ENCODE measurements at regions not wholly inside any gene's neighbourhood (a gene's known extent, or its start where the extent isn't known, plus 50 kb on each side); places are given as distances from the start of the nearest gene placed in this dataset.
A peak's percentile ranks its signal among the peaks of the same experiment; 100 is the strongest.
"Not testable (repeated sequence)": the region's sequence is repeated elsewhere in the genome, so short reads cannot be mapped to it uniquely, and the experiment has no call there.

DNA sequence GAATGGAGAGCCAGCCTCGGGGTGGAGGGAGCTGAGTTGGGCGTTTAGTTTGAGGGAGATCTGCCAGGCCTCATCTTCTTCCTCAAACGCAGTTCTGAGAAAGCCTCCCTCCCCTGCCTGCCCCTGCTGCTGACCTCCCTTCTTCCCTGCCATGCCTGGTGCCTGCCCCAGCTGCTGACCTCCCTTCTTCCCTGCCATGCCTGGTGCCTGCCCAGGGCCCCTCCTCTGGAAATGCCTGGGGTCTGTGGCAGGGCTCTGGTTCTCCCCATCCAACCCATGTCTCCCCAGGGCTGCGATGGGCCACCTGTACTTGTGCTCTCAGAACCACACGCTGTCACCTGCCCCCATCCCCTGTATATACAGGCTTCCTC, 114.6 kb downstream of the VEGFA start:
- DNase-seq (ENCODE audit: low spot score), result no peak

DNA sequence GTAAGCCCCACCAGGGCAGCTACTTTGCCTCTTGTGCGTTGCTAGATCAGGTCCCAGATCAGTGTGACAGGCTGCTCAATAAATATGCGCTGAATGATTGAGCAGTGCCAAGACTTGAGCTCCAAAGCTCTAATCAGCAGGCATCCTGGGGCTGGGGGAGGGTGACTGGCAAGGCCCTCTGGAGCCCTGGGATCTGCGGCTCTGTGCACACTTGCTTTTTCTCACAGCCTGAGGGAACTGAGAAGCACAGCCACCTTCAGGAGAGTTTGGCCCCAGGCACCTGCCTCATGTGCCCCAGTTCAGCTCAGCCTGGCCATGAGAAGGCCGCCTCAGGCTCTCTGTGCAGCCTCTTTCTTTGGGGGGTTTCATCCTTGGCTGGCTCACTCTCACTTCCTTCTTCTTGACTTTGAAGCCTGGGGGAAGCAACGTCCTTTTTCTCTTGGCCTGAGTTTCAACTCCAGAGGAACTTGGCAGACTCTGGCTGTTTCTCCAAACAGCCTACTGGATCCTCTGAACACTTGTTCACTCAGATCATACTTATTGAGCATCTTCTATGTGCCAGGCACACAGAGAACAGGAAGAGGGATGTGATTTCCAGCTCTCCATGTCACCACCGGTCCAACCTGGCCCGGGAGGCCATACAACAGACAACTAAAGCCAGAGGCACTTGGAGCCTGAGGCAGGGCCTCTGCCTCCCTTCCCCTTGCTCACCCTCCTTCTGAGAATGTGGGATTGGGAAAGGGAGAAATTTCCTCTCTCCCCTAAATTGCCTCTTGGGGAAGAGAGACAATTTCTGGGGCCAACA, 114.0 kb downstream of the VEGFA start:
- DNase-seq (ENCODE audit: low spot score), result peak; percentile 35

DNA sequence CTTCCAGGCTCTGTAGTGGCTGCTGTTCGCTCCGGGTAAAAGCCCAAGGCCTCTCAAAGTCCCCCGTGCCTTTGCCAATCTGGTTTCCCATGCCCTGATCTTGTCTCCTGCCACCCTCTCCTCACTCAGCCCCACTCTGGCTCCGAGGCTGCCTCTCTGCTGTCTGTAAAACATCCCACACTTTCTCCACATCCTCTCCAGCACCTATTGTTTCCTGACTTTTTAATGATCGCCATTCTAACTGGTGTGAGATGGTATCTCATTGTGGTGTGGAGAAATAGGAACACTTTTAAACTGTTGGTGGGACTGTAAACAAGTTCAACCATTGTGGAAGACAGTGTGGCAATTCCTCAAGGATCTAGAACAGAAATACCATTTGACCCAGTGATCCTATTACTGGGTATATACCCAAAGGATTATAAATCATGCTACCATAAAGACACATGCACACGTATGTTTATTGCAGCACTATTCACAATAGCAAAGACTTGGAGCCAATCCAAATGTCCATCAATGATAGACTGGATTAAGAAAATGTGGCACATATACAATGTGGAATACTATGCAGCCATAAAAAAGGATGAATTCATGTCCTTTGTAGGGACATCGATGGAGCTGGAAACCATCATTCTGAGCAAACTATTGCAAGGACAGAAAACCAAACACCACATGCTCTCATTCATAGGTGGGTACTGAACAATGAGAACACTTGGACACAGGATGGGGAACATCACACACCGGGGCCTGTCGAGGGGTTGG, 112.9 kb downstream of the VEGFA start:
- not testable (repeated sequence) for DNase-seq (ENCODE audit: low spot score)

DNA sequence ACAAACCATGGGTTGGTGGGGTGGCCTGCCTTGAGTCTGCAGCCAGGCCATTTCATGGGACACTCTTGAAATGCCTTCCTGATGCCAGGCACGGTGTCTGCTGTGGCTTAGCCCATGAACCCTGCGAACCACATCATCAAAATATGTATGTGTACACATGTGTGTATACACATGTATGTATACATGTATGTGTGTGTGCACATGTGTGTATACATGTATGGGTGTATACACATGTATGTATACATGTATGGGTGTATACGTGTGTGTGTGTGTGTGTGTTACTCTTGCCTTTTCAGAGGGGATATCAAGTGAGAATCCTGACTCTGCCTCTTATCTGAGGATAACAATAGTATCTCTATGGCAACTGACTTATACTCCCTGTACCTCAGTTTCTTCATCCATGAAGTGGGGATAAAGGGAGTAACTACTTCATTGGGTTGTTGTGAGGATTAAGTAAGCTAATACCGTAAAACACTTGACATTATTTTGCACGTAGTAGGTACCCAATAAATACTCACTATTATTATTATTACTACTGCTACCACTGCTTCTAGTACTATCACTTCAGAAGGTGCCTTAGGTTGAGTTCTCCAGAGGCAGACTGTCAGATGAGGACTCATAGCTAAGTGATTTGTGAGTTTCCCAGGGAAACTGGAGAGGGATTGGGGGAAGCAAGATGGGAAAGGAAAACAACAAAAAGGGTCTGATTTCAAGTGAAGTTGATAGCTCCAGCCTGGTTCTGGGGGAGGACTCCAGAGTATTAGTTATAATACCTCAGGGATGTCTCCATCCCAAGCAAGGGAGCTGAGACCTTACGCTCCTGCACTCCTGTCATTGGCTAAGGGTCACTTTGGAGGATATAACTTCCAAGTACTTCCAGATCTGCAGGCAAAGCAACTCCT, 110.5 kb downstream of the VEGFA start:
- DNase-seq (ENCODE audit: low spot score), result no peak

GRCh38 chr6:43879722-43880121, 109.7 kb downstream of the VEGFA start:
- DNase-seq (ENCODE audit: low spot score), result no peak

GRCh38 chr6:43878823-43879495, 108.9 kb downstream of the VEGFA start:
- DNase-seq (ENCODE audit: low spot score), result no peak

DNA sequence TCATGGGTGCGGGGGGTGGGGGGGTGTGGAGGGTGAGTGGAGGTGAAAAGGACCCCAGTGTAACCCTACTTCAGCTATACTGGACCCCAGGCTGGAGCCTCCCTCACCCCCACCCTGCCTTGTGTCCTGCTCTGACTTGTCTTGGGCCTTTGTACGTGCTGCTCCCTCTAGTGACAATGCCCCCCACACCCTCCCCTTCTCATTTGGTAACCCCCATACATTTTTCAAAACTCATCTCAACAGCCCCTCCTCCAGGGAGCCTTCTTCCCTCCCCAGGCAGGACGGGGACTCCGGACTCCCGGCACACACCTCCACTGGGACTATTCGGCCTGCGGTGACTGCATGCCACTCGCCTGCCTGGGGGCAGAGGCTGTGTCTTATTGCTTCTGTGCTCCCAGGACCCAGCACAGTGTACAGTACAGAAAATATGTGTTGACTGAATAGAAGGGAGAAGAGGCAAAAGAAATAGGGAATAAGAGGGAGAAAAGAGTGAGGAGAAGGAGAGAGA, 108.2 kb downstream of the VEGFA start:
- DNase-seq (ENCODE audit: low spot score), result no peak

GRCh38 chr6:43877463-43878126, 107.6 kb downstream of the VEGFA start:
- no peak for DNase-seq (ENCODE audit: low spot score)

DNA sequence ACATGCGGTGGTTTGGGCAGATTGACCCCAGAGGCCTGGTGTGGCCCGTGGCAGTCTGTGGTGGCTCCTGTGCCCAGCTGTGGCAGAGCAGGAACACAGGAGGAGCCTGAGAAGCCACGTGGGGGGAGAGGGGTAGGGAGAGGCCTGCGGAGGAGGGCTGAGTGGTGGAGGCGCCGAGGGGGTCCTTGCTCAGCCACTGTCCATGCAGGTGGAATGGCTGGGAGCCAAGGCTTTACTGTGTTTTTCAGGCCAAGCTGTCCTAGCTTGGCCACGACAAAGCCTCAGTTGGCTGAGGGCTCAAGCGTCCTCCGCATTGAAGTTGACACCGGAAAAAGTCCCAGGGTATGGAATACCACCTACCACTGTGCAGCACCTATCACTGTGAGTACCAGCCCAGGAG, 107.0 kb downstream of the VEGFA start:
- no peak for DNase-seq (ENCODE audit: low spot score)

GRCh38 chr6:43876602-43877001, 106.6 kb downstream of the VEGFA start:
- DNase-seq (ENCODE audit: low spot score), result no peak

- no peak for DNase-seq (ENCODE audit: low spot score)
These were observed 106.0 kb downstream of the VEGFA start for GRCh38 chr6:43875849-43876572.

- DNase-seq (ENCODE audit: low spot score), result no peak
These were observed 105.0 kb downstream of the VEGFA start for GRCh38 chr6:43874814-43875590.

GRCh38 chr6:43873806-43874714, 104.0 kb downstream of the VEGFA start:
- DNase-seq (ENCODE audit: low spot score), result no peak

DNA sequence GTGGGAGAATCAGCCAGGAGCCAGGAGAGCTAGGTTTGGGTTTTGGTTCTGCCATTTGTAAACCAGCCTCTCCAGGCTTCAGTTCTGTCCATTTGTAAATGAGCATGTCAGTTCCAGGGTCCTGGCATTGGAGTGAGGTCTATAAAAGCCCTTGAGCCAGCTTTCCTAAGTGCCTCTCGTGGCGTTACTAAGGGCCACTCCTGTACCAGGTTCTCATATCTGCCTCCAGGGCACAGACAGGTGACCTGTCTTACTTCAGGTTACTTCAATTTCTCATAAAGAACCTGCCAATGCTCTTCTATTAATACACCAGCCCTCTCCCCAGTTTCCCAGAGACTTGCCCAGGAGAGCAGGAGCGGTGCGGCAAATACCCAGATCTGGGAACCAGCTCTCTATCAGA, 101.9 kb downstream of the VEGFA start:
- DNase-seq (ENCODE audit: low spot score), result peak; percentile 14

GRCh38 chr6:43871284-43871683, 101.3 kb downstream of the VEGFA start:
- DNase-seq (ENCODE audit: low spot score), result peak; percentile 67

GRCh38 chr6:43870660-43871061, 100.7 kb downstream of the VEGFA start:
- no peak for DNase-seq (ENCODE audit: low spot score)

- DNase-seq (ENCODE audit: low spot score), result no peak
These were observed 100.0 kb downstream of the VEGFA start for GRCh38 chr6:43869792-43870659.

All from hematopoietic multipotent progenitor cell treated with erythropoietin and hydrocortisone succinate and interleukin-3 and kit ligand, for 15 days (in vitro differentiated cells).